SKM-1 treated with dmso at 0.1 percent for 144 hours (cell line): ENCODE measurements at regions not wholly inside any gene's neighbourhood (a gene's known extent, or its start where the extent isn't known, plus 50 kb on each side); places are given as distances from the start of the nearest gene placed in this dataset.

Experiments used
- DNase-seq: peaks from one replicate; lab custom pipeline; 2025; ENCODE audit not compliant: unreplicated experiment; lab: John Stamatoyannopoulos, UW

- DNase-seq = no peak
Measured at GRCh38 chr1:209516771-209517680, 66.5 kb upstream of the CAMK1G start.

- no peak for DNase-seq
Measured at GRCh38 chr1:209517681-209518050, 65.8 kb upstream of the CAMK1G start.

- DNase-seq = no peak
Measured at GRCh38 chr1:209519786-209520185, 63.7 kb upstream of the CAMK1G start.

- no peak for DNase-seq
Measured at GRCh38 chr1:209522826-209523225, 60.7 kb upstream of the CAMK1G start.

- no peak for DNase-seq
Measured at GRCh38 chr1:209526137-209526536, 57.4 kb upstream of the CAMK1G start.

GRCh38 chr1:209527372-209527771 is 56.1 kb upstream of the CAMK1G start:
- no peak for DNase-seq

- no peak for DNase-seq
Measured at GRCh38 chr1:209527993-209528717, 55.4 kb upstream of the CAMK1G start.

GRCh38 chr1:209529233-209529632 is 54.3 kb upstream of the CAMK1G start:
- no peak for DNase-seq

GRCh38 chr1:209531006-209531405 is 52.5 kb upstream of the CAMK1G start:
- DNase-seq = no peak

- no peak for DNase-seq
Measured at GRCh38 chr1:209531549-209531948, 52.0 kb upstream of the CAMK1G start.
